H54 (cell line): ENCODE measurements at regions not wholly inside any gene's neighbourhood (a gene's known extent, or its start where the extent isn't known, plus 50 kb on each side); places are given as distances from the start of the nearest gene placed in this dataset.

ENCODE experiments used
- DNase-seq: peaks from one replicate; pipeline ENCODE4 v3.0.0; 2011; ENCODE audit warnings: low spot score, mixed read lengths; ENCODE audit not compliant: insufficient read length
- FAIRE-seq: peaks from 3 replicates; lab custom pipeline; 2011; peaks lifted over from hg19 to GRCh38; lab: Jason Lieb, UNC
- POLR2A ChIP-seq: IDR thresholded peaks from 2 replicates; pipeline ENCODE4 v1.6.1; 2011; ENCODE audit warnings: low read depth, mild to moderate bottlenecking, low read length

DNA sequence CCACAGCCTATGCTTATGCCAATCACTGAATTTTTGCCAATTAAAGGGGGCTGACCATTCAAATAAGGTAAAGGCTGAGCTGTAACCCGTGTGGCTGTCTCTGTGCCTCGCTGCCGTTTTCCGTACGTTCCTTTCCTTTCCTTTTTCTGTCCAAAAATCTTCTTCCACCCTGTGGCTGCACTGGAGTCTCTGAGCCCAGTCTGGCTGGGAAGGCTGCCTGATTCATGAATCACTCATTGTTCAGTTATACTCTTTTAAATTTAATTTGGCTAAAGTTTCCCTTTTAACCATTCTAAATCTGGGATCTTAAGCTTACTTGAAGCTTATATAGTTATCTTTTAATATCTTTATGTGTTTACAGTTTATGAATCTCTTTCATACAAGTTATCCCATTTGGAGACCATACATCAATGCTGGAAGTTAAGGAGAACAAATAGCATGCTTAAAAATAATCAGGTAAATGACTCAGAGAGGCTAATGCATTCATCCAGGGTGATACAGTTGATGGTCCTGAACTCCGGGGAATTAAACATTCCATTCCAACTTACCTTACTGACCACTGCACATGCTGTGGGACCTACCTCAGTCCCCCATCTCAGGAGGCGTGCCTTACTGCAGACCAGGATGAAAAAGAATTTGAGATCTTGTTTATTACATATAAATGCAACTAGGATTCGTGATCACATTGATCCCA lies 385.3 kb upstream of the ADARB2 start:
- TF ChIP-seq POLR2A, result no peak
- no peak for FAIRE-seq
- DNase-seq, result no peak

DNA sequence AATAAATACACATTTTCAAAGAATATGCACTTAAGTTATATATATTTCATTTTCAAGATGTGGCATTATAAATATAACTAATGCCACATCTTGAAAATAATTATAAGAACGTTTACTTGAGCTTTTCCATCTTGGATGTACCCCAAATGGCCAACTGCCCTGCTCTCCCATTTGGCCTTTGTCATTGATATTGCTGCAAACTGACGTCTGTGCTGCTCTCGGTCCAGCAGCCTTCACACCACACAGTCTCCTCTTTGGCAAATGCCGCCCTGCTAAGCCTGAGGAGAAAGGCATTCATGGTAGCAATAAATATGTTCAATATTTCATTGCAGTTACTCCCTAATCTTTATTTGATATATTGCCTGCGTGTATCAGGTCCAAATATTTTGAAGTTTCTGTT lies 384.6 kb upstream of the ADARB2 start:
- TF ChIP-seq POLR2A, result no peak
- FAIRE-seq (no peak), DNase-seq (no peak)

DNA sequence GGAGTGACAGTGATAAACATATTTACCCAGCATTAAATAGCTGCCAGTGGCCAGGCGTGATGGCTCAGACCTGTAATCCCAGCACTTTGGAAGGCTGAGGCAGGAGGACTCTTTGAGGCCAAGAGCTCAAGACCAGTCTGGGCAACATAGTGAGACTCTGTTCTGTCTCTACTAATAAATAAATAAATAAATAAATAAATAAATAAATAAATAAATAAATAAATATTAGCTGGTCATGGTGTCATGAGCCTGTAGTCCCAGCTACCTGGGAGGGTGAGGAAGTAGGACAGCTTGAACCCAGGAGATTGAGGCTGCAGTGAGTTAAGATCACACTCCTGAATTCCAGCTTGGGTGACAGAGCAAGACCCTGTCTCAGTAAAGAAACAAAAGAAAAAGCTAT lies 384.0 kb upstream of the ADARB2 start:
- no peak for FAIRE-seq

DNA sequence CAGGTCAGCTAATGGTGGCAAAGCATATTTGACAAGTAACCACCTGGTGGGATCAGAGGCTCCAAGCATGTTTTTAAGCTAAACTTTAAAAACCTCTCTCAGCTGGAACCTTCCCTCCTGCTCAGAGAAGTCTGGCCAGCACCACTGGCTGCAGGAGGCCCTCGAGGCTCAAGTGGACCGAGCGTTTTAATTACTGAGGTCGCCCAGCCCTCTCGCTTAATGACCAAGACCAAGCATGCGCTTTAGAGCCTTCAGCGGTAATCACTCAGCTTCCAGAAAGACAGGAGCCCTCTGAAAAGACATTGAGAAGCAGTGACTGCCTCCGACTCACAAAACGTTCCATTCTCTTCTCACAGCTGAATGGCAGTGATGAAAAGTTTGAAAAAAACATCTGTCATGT lies 383.4 kb upstream of the ADARB2 start:
- FAIRE-seq, result no peak
- no peak for TF ChIP-seq POLR2A
- DNase-seq, result no peak

More for the DNA sequence above, 384.0 kb upstream of the ADARB2 start:
- DNase-seq, result no peak
- TF ChIP-seq POLR2A, result no peak

DNA sequence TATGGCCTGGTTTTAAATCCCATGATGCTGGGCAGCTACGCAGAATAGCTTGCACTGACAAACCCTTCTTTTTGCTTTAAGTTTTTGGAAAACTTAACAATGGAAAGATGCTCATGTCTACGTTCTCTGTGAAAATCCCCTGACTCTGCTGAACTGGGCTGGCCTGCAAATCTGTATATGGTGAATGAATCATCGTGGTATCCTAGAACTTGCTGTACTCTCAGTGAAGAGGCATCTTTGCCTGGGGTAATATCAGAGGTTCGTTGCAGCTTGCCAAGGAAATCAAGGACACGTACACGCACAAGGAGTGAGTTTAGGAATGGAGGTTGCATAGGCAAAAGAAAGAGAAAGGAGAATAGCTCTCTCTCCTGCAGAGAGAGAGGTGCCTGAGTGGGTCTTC lies 382.0 kb upstream of the ADARB2 start:
- no peak for TF ChIP-seq POLR2A
- no peak for FAIRE-seq
- DNase-seq, result no peak

DNA sequence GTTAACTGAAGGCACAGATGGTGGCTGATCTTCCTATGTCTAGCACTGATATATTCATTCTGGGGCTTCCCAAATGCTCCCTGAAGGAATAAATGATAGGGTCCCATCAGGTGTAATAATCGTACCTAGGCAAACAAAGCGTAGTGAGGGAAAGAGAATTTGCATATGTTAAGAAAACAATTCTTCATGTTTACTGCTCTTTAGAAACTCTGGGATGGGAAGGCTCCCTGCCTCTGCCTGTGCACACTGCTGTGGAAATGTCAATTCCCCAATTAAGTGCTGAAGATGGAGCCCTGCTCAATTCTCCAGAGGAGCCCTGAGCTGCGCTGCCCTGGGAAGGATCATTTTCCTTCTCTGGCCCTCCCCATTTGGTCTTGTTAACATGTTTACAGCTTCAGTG lies 380.9 kb upstream of the ADARB2 start:
- TF ChIP-seq POLR2A, result no peak
- DNase-seq (no peak), FAIRE-seq (no peak)

DNA sequence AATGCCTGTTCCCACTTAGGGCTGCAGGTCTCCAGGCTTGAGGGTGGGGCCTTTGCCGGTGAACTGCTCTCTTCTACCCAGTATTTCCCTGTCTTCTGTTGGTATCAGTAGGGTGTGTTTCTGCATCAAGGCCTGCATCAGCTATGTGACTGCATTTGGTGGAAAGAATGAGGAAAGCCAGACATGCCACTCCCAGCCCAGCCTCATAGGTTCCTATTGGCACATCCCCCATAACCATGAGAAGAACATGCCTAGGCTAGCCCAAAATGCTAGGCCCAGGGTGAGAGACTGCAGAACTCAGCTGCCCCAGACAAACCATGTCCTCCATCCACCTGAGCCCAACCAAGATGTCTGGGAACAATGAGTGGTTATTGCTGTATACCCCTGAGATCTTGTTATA lies 380.3 kb upstream of the ADARB2 start:
- DNase-seq (no peak), FAIRE-seq (no peak)
- no peak for TF ChIP-seq POLR2A

DNA sequence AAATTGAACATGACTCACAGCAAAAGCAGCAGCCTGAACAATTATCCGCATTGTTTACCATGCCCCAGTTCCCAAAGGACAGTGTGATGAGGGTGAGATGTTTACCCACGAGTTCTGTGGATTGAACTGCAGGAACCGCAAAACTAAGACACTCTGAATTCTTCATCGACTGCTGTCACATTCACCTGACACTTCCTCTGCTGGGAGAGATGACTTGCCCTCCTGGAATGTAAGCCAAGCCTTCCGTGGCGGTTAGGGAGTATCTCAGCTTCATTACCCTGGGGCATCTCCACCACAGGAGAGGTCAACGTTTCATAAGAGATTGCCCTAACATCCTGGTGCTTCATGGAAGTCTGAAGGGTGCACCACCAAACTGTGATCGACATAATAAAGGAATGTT lies 374.6 kb upstream of the ADARB2 start:
- peak; percentile 16 for DNase-seq
- FAIRE-seq, result peak; percentile 60

DNA sequence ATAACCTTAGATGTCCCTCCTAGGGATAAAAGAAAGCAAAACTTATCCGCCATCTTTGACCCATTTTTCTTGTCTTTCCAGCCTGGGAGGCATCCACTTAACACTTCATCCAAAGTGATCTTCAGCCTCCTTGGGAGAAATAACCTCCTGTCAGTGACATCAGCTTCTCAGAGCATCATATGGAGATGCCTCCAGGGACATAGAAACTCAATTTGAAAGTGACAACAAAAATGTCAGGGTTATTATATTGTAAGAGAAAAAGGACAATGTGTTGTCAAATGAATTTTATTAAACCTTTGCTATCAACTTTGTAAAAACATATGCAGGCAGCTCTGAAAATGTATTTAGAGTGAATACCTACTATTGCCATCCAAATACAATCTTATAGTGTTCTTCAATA lies 371.2 kb upstream of the ADARB2 start:
- DNase-seq (no peak), FAIRE-seq (no peak)
- no peak for TF ChIP-seq POLR2A

More for the DNA sequence above, 374.6 kb upstream of the ADARB2 start:
- TF ChIP-seq POLR2A, result no peak

DNA sequence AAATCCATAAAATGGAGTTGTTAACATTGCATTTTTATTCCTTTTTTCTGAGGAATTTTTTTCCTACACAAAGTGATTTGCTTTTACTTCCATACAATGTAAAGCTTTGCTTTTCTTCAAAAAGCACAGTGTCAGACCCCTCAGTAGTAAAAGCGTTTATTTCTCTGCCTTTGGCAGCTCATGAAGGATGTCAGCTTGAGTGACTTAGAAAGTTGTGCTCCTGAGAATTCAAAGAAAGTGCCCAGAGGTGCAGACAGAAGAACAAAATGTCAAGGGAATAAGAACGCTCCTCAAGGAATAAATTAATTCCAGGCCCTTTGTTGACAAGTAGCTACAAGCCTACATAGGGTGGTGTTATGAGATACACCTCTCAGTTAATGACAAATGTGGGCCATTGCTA lies 369.3 kb upstream of the ADARB2 start:
- TF ChIP-seq POLR2A, result no peak
- no peak for DNase-seq
- FAIRE-seq, result no peak

DNA sequence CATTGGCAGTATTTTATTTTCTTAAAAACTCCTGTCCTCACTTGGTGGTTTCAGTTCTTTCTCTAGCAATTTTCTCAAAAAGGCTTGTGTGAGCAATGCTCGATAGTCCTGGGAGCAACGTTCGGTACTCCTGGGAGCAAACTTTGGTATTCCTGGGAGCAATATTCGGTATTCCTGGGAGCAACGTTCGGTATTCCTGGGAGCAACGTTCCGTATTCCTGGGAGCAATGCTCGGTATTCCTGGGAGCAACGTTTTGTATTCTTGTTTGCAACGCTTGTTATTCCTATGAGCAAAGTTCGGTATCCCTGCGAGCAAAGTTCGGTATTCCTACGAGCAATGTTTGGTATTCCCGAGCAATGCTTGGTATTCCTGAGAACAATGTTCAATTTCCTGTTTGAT lies 362.0 kb upstream of the ADARB2 start:
- FAIRE-seq, result no peak
- TF ChIP-seq POLR2A, result no peak

DNA sequence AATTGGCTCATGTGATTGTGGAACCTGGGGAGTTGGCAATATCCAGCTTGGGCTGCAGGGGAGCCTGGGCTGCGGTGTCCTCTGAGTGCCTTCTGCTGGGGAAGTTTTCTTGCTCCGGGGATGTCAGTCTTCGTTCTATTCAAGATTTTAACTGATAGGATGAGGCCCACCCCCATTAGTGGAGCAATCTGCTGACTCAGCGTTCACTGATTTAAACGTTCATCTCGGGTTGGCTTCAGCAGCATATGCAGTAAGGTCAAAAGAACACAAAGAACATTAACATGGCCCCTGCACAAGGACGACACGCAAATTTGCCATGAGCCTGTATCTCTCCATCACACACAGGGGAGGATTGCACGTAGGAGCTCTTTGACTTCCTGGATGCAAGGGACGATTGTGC lies 360.6 kb upstream of the ADARB2 start:
- no peak for FAIRE-seq
- DNase-seq, result no peak
- no peak for TF ChIP-seq POLR2A

More for the DNA sequence above, 362.0 kb upstream of the ADARB2 start:
- no peak for DNase-seq

DNA sequence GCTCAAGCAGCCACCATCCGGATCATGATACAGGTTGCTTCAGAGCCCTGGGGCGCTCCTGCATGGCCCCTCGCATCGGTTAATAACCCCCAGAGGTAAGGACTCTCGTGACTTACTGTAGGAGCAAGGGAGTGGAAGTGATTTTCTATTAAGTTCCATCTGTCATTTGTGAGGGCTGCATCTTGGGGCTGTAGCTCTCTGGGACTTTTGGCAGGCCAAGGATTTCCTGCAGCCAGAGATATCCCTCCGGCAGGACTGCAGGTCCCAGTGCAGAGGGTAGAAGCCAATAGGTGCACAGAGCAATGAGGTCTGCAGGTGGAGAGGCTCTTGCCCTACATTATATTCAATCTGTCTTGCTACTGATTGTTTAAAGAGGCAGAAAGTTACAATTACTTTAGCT lies 356.8 kb upstream of the ADARB2 start:
- DNase-seq (no peak), FAIRE-seq (no peak)
- TF ChIP-seq POLR2A, result no peak

DNA sequence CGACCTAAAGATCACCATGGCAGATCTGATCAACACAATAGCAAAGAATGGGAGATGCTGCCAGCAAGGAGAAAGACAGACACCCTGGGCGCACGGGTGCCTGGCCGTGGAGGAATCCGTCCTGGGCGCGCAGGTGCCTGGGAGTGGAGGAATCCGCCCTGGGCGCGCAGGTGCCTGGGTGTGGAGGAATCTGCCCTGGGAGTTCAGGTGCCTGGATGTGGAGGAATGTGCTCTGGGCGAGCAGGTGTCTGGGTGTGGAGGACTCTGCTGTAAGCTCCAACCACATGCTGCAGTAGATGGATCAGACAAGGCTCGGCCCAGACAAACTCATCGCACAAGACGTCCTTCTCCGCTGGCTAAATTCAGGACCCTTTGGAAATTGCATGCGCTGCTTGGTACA lies 346.3 kb upstream of the ADARB2 start:
- DNase-seq, result no peak
- no peak for FAIRE-seq
- TF ChIP-seq POLR2A, result no peak

DNA sequence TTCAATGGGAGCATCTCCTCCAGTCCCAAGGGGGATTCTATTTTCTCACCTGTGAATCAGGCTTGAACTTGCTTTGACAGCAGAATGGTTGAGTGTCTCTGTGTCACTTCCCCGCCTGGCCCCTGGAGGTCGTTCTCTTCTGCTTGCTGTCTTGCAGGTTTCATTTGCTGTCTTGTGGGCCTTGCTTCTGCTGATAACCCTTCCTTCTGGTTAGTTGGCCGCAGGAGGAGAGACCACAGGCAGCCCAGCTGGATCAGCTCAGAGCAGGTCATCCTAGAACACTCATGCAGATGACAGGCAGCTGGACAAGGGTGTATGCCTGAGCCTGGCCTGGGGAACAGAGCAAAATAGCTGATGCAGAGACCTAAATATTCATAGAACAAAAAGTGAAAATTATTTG lies 344.2 kb upstream of the ADARB2 start:
- FAIRE-seq, result no peak

More for the DNA sequence above, 344.2 kb upstream of the ADARB2 start:
- no peak for DNase-seq
- no peak for TF ChIP-seq POLR2A
